HS-27A (cell line): ENCODE measurements at regions not wholly inside any gene's neighbourhood (a gene's known extent, or its start where the extent isn't known, plus 50 kb on each side); places are given as distances from the start of the nearest gene placed in this dataset.

Source experiments
- DNase-seq: peaks from one replicate; pipeline ENCODE4 v3.0.0-alpha.2; 2012; ENCODE audit warnings: low read depth, missing footprints

DNA sequence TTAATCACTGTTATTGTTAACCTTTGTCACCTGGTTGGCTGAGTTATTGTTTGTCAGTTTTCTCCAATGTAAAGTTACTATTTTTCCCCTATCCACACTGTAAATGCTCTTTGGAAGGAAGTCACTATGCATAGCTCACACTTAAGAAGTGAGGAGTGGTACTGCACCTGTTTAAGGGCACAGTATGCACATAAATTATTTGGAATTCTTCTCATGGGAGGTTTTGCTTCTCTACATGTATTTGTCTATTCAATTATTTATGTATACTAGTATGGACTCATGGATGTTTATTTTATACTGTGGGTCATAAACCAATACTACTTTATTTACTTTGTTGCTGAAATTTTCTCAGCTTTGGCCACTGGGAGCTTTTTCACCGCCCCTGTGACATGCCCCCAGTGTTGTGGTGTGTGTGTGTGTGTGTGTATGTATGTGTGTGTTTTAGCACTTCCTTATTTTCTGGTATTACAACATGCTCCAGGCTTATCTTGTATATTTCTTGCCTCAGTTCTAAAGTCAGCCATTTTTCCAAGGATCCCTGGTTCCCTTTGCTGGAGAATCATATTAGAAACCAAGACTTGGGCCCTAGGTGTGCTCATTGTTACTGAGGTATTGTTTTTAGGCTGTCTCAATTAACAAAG lies 290.5 kb downstream of the KBTBD8 start:
- no peak for DNase-seq

DNA sequence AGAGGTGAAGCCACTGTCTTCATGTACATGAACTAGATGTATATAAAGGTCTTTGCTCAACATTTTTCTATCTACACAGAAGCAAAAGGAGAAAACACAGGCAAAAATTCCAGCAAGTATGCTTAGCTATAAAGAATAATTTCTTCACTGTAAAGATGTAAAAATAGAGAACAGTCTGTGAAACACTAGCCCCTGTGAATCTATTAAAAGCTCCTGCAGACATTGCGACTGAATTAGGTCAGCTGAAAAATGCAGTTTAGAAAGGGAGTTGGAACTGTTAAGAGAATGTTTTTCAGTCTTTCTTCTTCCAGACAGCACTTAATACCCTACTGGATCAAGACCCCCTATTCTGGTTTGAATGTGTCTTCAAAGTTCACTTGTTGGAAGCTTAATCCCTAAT lies 291.5 kb downstream of the KBTBD8 start:
- DNase-seq: no peak

DNA sequence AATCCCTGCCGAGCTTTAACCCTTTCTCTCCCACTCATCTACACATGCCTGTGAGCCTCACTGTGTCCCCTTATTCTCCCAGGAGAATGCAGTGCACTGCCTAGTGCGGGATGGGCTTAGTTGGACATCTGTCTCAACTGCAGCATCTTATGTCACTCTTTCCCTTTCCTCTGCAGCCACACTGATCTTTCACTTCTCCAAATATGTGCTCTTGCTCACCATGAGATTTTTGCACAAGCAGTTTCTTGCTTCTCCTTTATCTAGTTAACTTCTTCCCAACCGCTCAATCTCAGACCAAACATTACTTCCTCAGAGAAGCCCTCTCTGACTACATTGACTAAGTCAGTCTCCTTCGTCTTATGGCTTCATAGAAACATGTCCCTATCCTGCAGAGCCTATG lies 292.3 kb downstream of the KBTBD8 start:
- no peak for DNase-seq

DNA sequence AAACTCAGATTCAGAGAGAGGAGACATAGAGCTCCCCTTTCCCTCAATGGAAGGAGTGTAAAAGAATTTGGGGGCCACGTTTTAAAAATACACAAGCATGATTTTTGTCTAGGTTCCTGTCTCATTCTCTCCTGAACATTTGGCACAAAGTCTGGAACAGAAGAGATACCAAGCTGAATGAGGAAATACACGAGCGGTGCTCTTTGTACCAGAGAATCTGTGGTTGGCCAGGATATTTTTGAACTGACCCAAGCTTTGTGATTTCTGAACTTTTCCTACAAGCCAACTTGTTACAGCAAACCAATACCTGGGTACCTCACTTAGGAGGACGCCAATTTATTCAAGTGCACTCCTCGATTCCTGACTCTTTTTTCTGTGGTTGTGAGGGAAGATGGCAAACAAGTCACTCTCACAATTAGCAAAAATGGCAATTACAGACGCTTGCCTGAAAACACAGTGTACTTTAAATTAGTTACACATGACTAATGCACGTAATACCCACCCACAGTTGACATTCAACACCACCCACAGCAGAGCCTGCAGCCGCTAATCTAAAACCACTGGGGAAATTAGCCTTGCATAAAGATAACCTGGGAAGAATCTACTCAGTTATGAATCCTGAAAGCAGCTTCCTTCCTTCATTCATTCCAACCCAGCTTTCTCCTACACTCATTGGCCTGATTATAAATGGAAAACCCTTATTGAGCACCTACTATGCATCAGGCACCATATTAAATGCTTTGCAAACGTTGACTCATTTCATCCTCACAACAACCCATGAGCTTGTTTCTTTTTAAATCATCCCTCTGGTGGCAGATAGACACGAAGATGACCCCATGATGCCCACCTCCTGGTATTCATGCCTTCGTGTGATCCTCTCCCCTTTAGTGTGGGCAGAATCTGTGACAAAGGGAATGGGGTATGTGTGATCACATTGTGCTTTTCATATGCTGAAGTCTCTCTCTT lies 293.5 kb downstream of the KBTBD8 start:
- DNase-seq: no peak

DNA sequence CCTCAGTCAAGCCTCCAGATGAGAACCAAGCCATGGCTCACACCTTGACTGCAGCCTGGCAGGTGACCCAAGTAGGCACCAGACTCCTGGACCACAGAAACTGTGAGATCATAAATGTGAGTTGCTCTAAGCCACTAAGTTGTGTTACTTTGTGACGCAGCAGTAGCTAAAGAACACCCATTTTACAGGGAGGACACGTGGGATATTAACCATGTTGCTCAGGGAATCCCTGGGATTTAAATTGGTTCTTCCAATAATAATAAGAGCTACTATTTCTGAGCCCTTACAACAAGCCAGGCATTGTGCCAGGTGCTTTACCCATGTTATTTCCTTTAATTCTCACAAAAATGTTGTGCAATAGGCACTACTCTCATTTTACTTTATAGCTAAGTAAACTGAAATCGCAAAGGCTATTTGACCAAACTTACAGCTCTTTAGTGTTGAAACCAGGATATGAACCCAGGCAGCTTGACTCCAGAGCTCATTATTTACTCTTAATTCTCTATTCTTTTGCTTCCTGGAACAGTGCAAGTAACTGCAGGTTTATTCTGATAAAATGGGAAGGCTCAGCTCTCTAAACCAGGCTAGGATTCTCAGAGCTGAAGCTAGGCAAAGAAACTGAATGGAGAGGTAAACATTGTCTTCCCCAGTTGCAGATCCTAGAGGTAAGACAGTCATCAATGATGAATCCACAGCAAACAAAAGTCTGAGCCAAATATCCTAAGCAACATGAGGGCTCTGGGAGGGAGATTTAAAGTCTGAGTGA lies 294.4 kb downstream of the KBTBD8 start:
- no peak for DNase-seq

DNA sequence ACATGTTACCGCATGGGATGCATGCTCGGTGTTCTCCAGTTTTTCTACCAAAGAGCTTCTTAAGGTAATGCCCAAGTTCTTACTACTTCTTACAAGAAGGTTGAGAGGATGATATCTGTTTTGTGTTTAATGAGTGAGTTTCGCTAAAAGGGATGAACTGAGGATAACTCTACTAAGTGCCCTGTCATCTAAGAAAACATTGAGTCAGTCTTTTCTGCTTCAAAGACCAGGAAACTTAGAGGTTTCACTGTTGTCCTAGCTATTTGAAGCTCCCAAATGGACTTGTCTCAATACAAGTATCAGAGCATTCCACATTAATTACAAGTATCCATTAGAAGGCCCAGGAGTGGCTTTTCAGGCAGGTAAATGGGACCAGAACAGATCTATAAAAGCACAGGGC lies 296.2 kb downstream of the KBTBD8 start:
- no peak for DNase-seq

DNA sequence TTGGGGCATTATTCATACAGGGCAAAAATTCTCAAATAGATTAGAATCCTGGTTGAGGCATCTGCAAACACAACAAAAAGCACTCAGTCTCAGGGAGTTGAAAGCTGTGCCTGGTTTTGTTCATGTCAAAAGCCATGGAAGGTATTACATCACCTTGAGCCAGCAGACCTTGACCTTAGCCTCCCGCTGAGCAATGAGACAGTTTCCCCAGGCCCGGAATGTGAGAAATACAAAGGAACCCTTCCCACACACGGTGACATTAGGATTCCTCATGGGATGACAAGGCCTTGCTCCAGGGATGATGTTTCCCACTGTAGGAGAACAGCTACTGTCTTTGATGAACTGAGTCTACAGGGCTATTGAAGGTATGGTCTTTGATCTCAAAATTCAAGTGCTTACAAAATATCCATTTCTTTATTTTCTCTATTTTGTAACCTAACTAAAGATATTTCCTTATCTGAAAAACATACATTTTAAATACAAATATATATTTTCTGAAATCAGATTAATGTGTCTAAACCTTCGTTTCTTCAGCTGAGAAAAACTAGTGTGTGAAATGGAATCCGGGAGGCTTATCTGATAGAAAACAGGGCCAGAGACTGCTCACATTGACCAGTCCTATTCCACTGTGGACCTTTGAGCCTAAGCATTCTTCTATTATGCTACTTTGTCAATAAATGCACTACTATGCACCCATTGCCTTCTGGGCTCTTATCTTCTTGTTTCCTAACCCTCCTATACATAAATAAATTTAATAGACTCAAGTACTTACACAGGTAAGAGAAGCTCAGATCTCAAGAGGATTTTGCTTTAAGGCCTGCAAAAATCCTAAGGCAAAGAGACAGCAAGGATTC lies 298.2 kb downstream of the KBTBD8 start:
- DNase-seq: no peak

DNA sequence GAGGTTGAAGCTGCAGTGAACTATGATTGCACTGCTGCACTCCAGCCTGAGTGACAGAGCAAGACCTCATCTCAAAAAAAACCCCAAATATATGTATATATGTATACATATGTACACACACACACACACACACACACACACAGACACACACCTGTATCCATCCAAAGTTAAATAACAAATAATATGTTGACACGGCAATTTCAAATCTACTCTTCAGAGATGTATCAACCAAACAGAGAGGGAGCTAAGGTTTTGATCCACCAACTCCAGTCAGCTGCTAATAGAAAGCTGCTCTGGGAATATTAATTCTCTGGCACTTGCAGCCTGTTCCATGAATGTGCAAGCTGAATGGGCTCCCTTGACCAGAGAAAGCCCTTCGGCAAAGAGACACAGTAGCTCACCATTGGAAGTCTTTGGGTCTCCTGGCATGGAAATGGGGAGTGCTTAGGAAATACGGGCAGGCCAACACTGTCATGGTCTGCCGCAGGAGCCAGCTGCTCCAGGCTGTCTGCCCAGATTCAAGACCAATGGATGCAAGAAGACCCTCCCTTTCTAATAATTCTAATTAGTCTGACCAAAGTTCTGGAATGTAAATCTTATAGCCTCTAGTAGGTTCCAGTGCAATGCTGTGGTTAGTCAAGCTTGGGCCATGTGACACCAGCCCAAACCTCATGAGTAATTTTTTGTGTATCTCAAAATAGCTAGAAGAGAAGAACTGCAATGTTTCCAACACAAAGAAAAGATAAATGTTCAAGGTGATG lies 299.8 kb downstream of the KBTBD8 start:
- DNase-seq: no peak

DNA sequence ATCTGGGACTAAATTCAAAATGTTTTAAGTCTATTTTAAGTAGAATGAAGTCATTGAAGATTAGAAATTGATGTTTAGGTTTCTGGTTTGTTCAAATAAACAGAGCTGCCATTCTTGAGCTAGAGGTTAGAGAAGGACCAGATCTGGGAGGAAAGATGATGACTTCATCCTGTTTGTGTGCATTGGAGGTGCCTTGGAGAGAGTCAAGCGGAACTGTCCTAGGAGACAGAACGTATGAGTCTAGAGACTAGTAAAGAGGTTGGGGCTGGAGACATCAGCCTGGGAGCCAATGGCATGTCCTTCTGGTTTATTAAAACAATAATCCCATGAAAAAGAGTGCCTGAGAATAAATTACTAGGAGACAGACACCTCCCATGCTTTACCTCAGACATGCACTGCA lies 303.4 kb downstream of the KBTBD8 start:
- DNase-seq: no peak

DNA sequence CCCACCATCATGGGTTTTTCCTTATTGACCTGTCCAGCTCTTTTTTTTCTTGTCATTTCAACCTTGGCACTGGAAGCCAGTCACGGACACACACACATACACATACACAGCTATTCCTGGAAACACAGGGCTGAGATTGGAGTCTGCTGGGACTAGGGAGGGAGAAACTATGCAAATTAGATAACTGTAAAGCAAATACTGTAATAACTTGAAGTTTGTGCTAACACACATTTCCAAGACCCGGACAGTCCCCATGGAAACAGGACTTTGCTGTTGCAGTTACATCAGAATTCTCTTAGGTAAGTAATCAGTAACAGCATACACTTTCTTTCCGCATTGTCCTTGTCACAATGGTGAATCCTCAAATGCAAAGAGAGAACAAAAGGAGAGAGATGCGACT lies 304.4 kb downstream of the KBTBD8 start:
- no peak for DNase-seq

DNA sequence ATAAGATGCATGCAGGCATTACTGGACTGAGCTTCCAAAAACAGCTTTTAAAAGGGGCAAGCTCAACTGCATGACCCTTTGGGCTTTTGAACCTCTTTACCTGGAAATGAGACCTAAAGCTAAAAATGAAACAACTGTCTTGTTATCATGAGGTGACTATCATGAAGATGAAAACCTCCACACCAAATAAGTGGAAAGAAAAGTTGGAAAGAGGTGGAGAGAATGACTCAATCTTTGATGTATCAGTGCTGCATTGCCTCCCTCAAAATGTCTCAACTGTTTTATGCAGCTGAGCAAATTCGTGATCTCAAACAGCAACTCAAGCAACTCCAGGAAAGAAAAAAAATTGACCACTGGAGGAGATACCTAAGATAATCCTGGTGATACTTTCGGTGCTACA lies 307.1 kb downstream of the KBTBD8 start:
- DNase-seq: no peak

DNA sequence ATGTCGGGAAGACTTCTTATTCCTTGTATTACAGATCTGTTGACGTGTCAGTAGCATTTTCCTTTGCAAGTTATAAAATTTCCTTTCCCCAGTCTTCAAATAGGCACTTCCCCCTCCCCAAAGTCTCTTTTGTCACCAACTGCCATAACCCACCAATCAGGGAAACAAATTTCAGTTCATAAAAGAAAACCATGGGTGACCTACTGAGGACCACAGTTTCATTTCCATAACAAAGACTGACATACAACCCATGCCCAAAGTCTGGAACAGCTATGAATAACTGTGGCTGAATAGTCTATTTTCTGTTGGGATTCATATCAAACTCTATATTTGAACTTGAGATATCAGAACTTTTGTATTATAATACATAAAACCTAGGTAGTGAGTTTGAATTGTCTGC lies 307.8 kb downstream of the KBTBD8 start:
- no peak for DNase-seq

DNA sequence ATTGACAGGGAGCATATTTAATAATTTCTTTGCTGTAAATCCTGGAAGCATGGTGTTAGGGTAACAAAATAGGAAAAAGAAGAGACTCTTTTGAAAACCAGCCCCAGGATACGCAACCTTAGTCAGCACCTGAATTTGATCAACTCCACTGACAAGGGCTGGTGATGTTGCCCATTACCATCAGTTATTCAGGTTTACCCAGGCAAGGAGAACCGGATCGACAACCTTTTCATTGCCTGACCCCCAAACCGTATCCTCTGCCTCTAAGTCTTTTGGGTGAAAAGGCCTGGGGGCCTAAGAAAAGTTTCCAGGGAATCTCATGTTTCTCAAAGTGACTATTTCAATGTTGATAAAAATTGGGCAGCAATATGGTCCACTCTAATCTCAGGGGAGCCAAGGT lies 313.3 kb downstream of the KBTBD8 start:
- no peak for DNase-seq

DNA sequence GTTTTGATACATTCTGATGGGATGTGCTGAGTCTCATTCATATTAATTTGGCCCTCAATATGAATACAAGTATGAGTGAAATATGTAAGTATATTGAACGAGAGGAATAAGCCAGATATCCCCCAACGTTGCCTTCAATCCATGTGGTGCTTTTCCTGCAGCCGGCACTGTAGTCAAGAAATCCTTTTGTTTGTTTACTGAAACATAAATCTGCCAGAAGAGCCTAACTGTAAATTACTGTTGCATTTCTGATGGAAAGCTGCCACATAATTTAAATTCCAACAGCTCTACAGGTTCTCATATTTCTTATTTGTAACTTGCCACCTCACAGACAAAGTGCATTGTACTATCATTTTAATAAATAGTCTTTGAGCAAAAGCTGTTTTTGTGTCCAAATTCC lies 314.0 kb downstream of the KBTBD8 start:
- no peak for DNase-seq

DNA sequence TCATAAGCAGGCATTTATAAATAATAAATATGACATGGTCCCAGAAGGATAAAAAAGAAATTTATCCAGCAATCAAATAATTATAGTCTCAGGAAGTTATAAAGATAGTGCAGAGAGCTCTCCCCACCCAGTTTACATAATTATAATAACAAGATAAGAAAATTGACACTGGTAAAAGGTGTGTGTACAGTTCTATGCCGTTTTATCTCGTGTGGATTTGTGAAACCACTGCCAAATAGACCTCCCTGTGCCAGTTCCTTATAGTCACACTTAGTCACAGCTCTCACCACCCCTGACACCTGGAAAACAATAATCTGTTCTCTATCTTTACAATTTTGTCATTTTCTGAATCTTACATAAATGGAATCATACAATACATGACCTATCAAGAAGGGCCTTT lies 320.1 kb downstream of the KBTBD8 start:
- no peak for DNase-seq

DNA sequence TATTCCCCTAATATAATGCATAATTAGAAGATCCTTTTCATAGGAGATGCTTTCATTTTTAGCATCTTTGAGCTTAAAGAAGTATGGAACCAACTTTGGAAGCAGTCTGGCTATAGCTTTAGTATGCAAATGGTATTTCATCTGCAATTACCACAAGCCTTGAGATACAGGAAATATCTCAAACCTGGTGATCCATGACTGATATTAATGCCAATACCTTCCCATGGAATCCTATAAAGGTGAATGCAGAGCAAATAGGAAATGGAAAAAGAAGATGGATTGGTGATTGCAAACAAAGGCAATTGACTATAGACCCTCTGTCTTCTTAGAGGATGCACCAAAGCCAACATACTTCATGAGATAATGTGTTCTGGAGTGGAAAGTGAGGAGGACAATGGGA lies 326.4 kb downstream of the KBTBD8 start:
- DNase-seq: no peak
